ENCODE measurements at regions not wholly inside any gene's neighbourhood (a gene's known extent, or its start where the extent isn't known, plus 50 kb on each side); places are given as distances from the start of the nearest gene placed in this dataset.

- no peak for TF ChIP-seq POLR2AphosphoS5 (IDR thresholded peaks at IDR 0.05; ENCODE audit: insufficient read depth, low read depth, low read length)
- TF ChIP-seq CTCF (IDR thresholded peaks at IDR 0.05; ENCODE audit: extremely low read depth in 1 of 2, insufficient read depth in 1 of 2, low read depth in 1 of 2, low read length in 2 of 2), result no peak
- TF ChIP-seq EZH2 (IDR thresholded peaks at IDR 0.05; ENCODE audit: borderline replicate concordance, low read depth, low read length, severe bottlenecking), result no peak
- no peak for TF ChIP-seq MAX (IDR thresholded peaks at IDR 0.05; ENCODE audit: insufficient read depth, insufficient read length)
Measured at GRCh38 chr12:63302941-63303536, 152.0 kb upstream of the AVPR1A start.

All from endothelial cell of umbilical vein (primary cell).